GM19455 (cell line): ENCODE measurements at regions not wholly inside any gene's neighbourhood (a gene's known extent, or its start where the extent isn't known, plus 50 kb on each side); places are given as distances from the start of the nearest gene placed in this dataset.
A peak's percentile ranks its signal among the peaks of the same experiment; 100 is the strongest.
"Not testable (repeated sequence)": the region's sequence is repeated elsewhere in the genome, so short reads cannot be mapped to it uniquely, and the experiment has no call there.

Experiments used
- ATAC-seq: cut with Tn5 transposase; IDR thresholded peaks from one replicate; pipeline ENCODE4 v1.9.1; 2021; ENCODE audit not compliant: unreplicated experiment

GRCh38 chr6:11457422-11457821 lies 80.1 kb upstream of the TMEM170B start:
- ATAC-seq = not testable (repeated sequence)

GRCh38 chr6:11452106-11452505 lies 85.4 kb upstream of the TMEM170B start:
- not testable (repeated sequence) for ATAC-seq

GRCh38 chr6:11450037-11450436 lies 87.5 kb upstream of the TMEM170B start:
- ATAC-seq = no peak

GRCh38 chr6:11449408-11449807 lies 88.1 kb upstream of the TMEM170B start:
- no peak for ATAC-seq

GRCh38 chr6:11448038-11448437 lies 89.5 kb upstream of the TMEM170B start:
- ATAC-seq = no peak

GRCh38 chr6:11447265-11447664 lies 90.3 kb upstream of the TMEM170B start:
- no peak for ATAC-seq

- ATAC-seq = no peak
These were observed 92.4 kb upstream of the TMEM170B start for GRCh38 chr6:11445146-11445545.

- not testable (repeated sequence) for ATAC-seq
These were observed 94.4 kb upstream of the TMEM170B start for GRCh38 chr6:11443125-11443524.

- ATAC-seq = no peak
These were observed 95.1 kb upstream of the TMEM170B start for GRCh38 chr6:11442495-11442894.

- ATAC-seq = no peak
These were observed 97.7 kb upstream of the TMEM170B start for GRCh38 chr6:11439876-11440275.

- ATAC-seq = no peak
These were observed 98.5 kb upstream of the TMEM170B start for GRCh38 chr6:11439017-11439420.

- no peak for ATAC-seq
These were observed 99.6 kb upstream of the TMEM170B start for GRCh38 chr6:11437824-11438459.

- ATAC-seq = no peak
These were observed 100.9 kb upstream of the TMEM170B start for GRCh38 chr6:11436508-11437096.

GRCh38 chr6:11434565-11435326 lies 102.8 kb upstream of the TMEM170B start:
- ATAC-seq = no peak

GRCh38 chr6:11433860-11434259 lies 103.7 kb upstream of the TMEM170B start:
- ATAC-seq = no peak

GRCh38 chr6:11432713-11433450 lies 104.7 kb upstream of the TMEM170B start:
- no peak for ATAC-seq

GRCh38 chr6:11432091-11432490 lies 105.5 kb upstream of the TMEM170B start:
- no peak for ATAC-seq

- no peak for ATAC-seq
These were observed 106.1 kb upstream of the TMEM170B start for GRCh38 chr6:11431455-11431937.

GRCh38 chr6:11430036-11430435 lies 107.5 kb upstream of the TMEM170B start:
- ATAC-seq = no peak

- ATAC-seq = no peak
These were observed 108.0 kb upstream of the TMEM170B start for GRCh38 chr6:11429577-11429976.

- ATAC-seq = peak; percentile 59
These were observed 108.7 kb upstream of the TMEM170B start for GRCh38 chr6:11428895-11429294.
